ENCODE measurements at regions not wholly inside any gene's neighbourhood (a gene's known extent, or its start where the extent isn't known, plus 50 kb on each side); places are given as distances from the start of the nearest gene placed in this dataset.
A peak's percentile ranks its signal among the peaks of the same experiment; 100 is the strongest.
"Not testable (repeated sequence)": the region's sequence is repeated elsewhere in the genome, so short reads cannot be mapped to it uniquely, and the experiment has no call there.

DNA sequence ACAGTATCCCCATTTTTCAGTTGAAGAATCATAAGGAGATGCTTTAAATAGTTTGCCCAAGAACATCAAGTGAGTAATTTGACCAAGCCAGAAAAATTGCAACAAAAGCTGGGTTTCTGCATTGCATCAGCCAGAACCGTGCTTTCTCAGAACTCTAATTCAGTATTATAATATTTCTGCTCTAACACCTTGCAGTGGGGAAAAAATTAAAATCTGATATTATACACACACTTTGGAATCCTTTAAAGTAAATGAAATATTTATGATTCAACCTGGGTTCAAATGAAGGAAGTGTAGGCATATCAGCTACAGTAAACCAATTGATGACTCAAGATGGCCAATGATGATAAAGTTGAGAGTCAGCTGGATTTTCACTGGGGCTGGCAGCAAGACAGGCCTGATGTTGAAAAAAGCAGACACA is 387.6 kb upstream of the ZFP42 start:
- DNase-seq = no peak

DNA sequence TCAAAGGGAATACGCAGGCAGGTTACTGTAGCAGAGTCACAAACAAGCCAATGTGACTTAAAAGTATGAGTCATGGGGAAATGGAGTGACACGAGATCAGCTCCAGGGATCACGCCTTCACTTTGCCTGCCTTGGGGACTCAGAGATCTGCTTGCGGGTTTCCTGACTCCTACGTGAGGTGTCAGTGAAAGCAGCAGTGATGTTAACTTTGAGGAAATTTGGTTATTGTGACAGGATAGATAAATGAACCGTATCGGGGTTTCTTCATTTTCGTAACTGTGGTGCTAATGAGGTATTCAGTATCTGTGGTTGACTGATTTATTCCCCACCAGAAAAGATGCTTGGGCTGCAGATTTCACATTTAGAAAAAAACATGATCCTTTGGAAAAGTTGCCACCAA is 383.3 kb upstream of the ZFP42 start:
- no peak for DNase-seq

DNA sequence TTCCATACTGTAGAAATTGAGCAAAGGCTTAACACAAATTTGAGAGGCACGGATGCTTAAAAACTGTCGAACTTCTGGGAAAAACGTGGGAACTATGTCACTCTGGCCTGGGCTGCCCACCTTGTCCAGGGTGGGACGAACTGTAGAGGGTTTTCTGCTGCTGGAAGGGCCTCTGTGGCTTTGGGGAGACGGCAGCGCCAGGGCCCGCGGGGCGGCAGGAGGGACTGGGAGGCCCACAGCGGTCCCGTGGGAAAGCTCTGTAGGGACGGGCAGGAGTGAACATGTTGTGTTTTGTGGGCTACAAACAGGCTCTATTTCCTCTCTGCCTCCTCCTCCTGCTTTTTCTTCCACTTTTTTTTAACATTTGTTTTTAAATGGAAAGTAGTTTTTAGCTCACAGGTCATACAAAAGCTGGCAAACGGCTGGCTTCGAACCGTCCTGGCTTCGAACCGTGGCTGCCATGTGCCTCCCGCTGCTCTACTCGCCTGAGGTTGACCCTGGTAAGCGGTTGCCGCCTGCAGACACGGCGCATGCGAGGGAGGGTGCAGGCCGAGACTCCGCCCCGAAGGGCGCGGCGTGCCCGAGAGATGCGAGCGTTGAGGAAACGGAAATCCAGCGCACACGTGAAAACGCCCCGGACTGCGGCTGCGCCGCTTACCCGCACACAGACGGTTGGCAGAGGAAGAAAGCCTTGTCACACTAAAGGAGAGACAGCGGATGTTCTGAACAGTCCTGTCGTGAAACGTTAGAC is 382.3 kb upstream of the ZFP42 start:
- DNase-seq = no peak

DNA sequence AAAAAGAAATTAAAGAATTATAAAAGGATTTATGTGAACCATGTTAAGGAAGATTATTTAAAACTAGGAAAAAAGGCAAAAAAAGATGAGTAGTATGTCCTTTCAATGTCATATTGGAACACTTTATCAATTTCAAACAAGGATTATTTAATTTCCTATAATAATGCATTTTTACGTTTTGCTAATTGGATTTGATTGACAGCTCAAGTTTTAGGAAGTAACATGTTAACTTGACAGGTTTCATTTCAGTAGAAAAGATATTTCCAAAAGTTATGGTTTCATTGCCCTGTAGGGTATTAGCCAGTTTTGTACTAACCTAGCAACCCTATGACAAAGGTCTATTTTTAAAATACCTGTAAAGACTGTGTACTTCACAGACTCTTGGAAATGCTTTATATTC is 379.6 kb upstream of the ZFP42 start:
- no peak for DNase-seq

DNA sequence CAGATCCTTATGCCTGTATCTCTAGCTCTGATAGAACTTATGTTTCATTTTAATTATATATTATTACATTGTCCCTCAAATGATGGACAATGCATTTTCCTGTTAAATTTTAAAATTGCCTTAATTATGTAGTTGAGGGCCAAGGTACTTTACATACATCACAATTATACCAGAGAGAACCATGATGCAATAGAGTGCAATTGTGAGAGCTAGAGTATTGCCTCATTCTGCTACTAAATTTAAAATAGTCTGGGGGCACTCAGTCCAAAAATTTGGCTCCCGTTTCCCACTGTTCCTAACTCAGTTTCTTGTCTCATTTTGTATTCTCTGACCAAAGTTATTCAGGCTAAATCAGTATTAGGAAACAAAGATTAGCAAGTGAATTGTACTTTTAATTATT is 378.5 kb upstream of the ZFP42 start:
- DNase-seq = no peak

DNA sequence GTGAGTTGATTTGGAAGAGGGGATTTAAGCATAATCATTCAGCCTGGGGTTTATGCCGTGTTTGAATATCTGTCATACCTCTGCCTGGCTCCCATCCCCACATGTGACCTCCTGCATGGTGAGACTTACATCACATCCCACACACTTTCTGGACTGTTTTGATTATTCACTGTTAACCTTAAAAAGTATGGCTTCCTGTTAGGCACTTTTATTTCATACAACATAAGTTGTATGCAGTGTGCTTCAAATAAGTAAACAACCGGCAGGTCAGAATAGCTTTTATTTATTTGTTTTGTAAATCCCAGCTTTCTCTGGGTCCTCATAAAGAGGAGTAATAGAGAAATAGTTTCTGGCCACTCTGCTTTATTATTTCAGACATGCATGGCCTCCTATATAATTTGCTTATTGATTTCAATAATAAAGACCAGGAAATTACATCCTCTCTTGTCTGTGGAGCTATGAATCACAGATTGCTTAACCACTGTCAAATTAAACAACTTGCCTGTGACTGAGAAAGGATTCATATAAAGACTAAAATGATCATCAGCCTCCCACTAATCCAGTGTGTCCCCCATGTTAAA is 376.8 kb upstream of the ZFP42 start:
- DNase-seq = no peak

DNA sequence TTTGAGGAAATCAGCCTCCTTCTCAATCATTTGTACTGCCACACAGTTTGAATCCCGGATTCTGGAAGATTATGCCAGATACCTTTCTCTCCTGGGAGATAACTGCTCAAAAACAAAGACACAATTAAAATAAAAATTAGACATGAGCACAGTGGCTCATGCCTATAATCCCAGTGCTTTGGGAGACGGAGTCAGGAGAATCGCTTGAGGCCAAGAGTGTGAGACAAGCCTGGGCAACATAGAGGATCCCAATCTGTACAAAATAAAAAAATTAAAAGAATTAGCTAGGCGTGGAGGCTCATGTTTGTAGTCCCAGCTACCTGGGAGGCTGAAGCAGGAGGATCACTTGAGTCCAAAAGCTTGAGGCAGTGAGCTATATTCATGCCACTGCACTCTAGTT is 376.3 kb upstream of the ZFP42 start:
- no peak for DNase-seq

DNA sequence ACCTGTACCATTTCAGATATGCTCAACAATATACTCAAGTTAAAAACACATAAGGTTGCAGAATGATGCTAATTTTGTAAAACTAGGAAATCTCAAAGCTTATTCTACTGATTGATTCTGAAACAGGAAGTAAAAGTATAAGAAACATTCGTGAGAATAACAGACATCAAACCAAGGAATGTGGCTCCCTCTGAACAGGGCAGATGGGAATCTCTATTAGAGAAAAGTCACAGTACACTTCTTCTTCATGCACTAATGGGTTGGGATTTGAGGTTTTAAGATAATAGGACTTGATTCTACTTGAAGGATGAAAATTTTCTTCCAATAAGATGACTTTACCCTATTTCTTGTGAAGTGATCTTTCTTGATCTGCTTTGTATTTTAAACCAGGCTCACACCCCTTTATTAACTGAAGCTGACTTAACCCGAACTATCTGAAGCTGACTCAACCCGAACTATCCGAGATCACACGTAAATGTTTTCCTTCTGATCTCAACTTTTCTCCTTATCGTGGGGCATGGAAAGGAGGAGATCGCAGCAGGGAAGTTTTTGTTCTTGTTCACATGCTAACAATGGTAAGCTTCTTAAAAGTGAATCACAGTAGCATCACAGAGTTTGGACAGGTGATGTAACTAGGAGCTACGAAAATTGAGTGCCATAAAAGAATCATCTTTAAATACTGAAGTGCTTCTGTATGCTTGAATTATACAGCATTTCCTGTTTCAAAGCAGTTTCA is 363.1 kb upstream of the ZFP42 start:
- no peak for DNase-seq

DNA sequence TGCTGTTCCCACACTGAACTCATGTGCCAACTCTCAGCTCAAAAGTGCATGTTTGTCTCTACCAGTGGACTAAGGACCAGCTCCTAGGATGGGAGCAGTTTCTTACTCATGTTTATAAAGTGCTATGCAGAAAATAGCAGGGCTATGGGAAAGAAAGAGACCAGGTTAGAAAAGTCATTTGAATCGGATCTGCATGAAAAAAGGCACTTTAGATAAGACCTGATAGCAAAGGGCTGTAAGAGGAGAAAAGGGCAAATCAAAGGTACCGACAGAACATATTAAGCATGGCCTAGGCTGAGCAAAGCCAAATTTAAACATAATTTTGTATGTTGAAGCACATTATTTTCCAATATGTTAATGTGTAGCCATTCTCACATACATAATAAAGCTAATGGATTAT is 362.3 kb upstream of the ZFP42 start:
- no peak for DNase-seq

DNA sequence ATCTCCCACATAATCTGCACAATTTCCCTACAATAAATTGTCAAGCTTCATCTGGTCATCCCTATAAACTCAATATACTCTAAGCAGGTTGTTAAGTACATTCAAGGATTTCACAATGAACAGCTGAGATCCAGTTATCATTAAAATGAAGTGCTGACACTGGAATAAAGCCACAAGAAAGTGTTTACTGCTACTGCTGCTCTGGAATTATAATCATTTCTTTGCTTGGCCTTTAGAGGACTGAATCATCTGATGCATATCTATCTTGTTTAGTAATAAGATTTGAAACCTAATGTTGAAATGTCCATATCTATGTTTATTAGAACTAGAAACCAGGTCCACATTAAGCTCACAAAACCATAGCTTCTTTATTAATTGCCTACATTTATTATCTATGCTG is 338.6 kb upstream of the ZFP42 start:
- no peak for DNase-seq

DNA sequence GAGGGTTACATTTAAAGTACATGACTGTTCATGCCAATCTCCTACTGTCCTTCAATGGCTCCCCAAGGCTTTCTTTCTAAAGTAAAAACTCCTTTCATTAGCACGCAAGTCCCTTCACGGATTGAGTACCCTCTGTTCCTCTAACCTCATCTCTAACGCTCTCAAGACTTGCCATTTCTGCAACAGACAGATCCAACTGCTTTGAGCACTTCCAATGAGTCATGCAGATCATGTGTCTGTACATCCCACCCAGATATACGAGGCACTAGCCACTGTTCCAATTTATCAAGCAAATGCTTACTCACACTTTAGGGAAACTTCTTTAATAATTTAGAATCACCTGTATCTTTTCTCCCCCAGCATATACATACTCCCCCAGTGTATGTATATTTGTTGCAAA is 332.5 kb upstream of the ZFP42 start:
- no peak for DNase-seq

DNA sequence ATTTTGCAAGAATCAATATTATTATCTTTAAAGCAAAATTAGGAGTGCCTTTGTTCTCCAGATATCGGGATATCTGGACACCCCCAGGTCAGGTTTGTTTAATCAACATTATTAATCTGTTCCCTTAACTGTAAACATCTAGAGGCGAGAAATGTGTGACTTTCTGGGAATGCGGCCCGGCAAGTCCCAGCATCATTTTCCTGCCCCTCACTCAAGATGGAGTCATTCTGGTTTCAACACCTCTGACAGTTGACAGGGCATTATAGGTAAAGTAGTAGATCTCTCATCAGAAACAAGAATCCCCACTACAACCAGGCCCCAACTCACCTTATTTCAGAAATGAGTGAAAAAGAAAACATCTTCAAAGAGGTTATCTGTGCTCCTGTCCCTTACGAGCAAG is 331.6 kb upstream of the ZFP42 start:
- DNase-seq = no peak

DNA sequence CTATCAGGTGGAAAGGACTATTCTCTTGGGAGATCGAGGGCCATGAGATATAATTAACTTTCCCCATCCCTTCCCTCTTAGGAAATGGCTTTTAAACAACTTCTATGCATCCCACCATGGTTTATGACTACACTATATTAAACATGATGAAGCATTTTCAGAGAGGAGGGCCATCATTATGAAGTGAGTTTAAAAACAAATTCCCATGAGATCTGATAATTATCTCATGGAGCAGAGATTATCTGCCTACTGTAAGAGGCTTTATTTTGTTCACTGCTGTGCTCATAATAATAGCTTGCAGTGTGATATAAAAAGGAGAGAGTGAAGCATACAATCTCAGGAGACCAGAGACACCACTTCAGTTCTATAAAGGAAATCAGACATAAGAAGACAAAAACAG is 330.5 kb upstream of the ZFP42 start:
- no peak for DNase-seq

DNA sequence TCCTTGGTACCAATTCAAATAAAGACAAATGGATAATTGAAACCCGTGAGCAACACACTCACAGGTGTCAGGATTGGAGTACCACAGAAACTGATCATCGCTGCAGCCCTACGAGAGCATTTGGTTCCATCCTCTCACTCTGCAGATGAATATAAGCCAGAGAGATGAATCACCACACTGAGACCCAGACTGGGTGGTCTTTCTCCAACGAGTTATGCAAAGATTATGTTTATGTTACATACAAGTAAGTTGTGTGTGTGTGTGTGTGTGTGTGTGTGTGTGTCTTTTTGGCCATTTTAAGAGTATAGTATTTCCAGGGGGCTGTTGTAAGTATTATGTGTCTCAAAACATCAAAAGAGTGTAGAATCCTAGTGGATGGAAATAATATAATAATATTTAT is 329.5 kb upstream of the ZFP42 start:
- DNase-seq = no peak

DNA sequence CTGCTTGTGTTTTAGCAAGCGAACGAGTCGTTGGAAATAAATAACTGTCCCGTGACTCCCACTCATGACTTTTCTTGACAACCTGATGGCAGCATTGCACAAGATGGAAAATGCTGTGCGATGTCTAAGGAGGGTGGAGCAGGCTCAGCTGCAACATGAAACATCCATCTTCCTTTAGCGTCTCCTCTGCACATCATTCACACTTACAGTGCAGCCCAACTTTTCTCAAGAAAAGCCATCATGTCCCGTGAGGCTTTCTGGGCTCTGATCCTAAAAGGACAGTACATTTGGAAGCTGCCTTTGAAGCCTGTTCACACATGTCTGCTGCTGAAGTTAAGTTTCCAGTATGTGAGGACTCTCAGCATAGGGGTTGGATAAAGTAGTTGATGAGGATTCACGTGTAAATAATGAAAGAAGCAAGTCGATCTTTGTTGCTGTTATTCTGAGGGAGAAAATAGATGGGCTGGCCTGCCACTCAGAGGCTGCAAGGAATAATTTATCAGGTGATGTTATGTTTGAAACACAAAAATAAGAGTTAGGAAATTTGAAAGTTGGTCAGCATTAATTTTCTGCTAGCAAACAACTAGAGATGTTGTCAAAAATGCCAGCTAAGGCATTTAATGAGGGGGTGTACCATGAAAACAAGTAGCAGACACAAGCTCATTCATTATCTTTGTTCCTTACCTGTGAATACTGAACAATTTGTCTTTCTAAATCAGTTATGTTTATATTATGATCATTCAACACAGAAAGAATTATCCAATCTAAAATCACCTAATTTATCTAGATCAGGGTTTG is 328.7 kb upstream of the ZFP42 start:
- DNase-seq = peak; percentile 67

DNA sequence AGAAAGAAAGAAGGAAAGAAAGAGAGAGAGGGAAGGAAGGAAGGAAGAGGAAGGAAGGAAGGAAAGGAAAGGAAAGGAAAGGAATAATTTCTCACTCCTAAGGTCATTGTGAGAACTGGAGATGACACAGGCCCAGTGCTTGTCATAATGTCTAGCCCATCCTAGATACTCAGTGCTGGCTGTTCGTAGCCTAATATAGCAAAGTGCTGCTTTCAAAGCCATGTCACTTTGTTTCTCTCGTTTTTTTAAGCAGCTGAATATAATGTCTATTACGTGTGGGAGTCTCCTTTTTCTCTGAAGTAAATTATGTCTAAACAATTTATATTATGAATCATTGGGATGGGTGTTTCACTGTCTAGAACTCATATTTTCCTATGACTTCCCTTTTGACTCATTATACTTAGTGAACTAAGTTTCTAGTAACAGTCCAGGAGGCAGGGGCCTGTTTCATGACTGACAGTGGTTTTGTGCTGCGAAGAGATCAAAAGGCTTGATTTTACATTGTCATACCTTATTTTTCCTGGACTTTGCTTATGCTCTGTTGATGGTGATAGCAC is 327.0 kb upstream of the ZFP42 start:
- DNase-seq = no peak

DNA sequence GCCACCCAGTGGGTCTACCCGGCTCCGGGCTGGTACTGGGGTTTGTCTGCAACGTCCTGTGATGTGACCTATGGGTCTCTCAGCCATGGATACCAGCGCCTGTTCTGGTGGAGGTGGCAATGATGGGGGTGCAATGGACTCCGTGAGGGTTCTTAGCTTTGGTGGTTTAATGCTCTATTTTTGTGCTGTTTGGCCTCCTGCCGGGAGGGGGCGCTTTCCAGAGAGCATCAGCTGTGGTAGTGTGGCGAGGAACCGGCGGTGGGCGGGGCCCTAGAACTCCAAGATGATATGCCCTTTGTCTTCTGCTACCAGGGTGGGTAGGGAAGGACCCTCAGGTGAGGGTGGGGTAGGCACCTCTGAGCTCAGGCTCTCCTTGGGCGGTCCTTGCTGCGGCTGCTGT is 324.1 kb upstream of the ZFP42 start:
- not testable (repeated sequence) for DNase-seq

DNA sequence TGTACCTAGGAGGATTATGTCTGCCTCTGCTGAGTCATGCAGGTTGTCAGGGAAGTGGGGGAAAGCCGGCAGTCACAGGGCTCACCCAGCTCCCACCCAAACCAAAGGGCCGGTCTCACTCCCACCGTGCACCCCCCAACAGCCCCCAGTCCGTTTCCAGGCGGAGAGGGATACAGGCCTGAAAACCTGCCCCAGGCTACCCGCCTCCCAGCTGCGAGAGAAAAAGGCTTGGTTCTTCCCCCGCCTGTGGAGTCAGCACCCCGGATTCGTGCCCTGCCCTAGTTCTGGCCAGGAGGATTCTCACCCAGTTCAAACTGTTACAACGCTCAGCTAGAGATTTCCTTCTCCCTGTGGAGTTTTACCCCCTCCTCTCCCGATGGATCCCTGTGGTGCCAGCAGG is 323.6 kb upstream of the ZFP42 start:
- DNase-seq = not testable (repeated sequence)

DNA sequence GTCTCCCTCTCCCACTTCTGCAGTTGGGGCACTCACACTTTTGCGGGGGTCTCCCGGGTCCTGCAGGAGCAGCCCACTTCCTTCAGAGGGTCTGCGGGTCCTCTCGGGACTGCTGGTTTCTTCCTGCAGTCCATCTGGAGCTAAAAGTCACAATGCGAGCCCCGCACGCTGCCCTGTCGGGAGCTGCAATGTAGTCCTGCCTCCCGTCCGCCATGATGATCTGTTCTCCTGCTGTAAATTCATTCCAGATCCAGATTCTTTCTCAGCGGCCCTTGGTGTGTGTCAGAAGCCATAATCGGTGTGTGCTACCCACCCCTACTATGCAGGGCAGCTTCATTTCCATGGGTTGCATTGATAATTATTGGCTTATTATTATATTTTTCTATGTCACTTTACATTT is 323.0 kb upstream of the ZFP42 start:
- DNase-seq = not testable (repeated sequence)

DNA sequence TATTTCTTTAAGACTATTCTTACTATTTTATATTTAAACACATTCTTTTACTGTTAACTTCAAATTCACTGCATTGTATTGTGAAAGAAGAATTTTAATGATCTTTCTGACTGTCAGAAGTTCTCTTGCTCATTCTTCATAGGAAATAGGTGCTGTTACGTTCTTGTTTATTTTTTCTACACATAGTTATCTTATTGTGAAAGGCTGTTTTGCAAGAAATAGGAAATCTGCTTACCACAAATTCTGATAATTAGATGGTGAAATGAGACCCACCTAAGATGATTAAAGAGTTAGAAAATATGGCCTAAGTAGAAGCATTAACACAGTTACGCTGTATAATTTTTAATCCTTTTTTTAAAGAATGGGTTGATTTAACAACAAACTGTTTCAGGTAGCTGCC is 316.1 kb upstream of the ZFP42 start:
- no peak for DNase-seq

DNA sequence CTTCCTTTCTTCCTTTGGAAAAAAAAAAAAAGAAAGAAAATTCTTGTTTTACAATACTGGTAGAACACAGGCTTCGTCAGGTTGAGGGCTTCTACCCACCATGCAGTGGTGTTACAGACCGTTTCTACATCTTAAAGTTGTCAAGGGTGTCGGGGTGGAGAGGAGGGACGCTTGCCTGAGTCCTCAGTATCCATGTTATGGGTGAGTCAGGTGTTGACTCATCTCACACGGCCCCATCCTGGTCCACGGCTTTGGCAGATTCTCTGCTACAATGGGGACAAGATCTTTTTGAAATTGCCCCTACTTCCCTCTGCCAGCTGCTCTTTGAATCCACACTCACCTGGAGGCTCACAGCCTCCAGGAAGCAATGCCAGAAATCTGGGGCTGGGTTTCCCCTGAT is 310.3 kb upstream of the ZFP42 start:
- DNase-seq = no peak

DNA sequence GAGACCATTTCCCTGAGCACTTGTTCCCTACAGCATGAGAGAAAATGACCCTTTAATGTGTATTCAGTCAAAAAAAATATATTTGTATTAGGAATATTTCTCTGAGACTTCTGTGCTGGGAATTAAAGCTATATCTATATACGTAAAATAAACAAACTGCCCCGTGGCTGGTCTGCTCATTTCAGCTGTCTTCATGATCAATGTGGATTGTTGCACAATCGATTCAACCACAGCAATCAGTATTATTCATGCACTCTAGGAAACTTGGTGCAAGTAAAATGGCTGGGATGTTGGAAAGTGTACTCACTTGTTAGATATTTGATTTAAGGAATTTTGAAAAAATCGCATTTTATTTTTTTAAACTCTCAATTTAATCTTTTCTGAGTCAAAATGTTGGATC is 307.9 kb upstream of the ZFP42 start:
- DNase-seq = no peak

DNA sequence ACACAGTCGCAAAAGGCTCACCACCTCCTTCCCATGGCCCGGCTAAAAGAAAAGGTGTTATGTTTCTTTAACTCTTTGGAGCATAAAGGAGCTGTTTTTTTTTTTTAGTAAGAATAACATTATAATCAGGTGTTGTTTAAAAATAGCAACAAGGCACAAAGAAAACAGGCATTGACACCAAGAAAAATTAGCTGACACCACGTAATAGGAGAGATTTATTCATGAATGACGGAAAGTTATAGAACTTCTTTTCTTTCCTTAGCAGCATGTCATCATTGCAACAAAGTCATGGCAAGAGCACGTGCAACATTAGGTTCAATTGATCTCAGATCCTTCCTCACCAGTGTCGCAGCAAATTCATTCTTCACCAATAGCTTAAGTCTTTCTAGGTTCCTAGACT is 302.9 kb upstream of the ZFP42 start:
- DNase-seq = no peak

Measured in left hindlimb (tissue), 1 donor.